MM.1S (cell line): ENCODE measurements at regions not wholly inside any gene's neighbourhood (a gene's known extent, or its start where the extent isn't known, plus 50 kb on each side); places are given as distances from the start of the nearest gene placed in this dataset.

Source experiments
- CTCF ChIP-seq: fragments of 300-600 bp; sonication (generic); IDR thresholded peaks from 2 replicates; pipeline ENCODE4 v1.5.1; 2016; ENCODE audit warnings: antibody characterized with exemption, low read length, mixed read lengths
- EZH2phosphoT487 ChIP-seq: fragments of 300-600 bp; sonication (generic); IDR thresholded peaks from 2 replicates; pipeline ENCODE4 v1.6.1; 2018; ENCODE audit warnings: antibody characterized with exemption, low read length

- TF ChIP-seq CTCF = no peak
- TF ChIP-seq EZH2phosphoT487 = no peak
These were observed 61.2 kb upstream of the ALDH1A1 start for GRCh38 chr9:73014011-73014410.
